Right lobe of liver (tissue), 6 donors: ENCODE measurements at regions not wholly inside any gene's neighbourhood (a gene's known extent, or its start where the extent isn't known, plus 50 kb on each side); places are given as distances from the start of the nearest gene placed in this dataset.

Source experiments
- ATAC-seq, 4 donors: fragments of 200-7000 bp; cut with Tn5 transposase; one replicate each; pipeline ENCODE4 v1.9.1; 2020; ENCODE audit warnings: mild to moderate bottlenecking in 4 of 4, moderate library complexity in 4 of 4
- DNase-seq, 3 donors: peaks; one replicate each; pipeline ENCODE4 v3.0.0-alpha.2; 2020
- H3K27ac ChIP-seq, 3 donors: fragments of 200-600 bp; one replicate each; pipeline ENCODE4 v1.8.0; 2022
- H3K27me3 ChIP-seq, 2 donors: fragments of 200-600 bp; one replicate each; pipeline ENCODE4 v1.8.0; 2022
- H3K36me3 ChIP-seq, 4 donors: fragments of 200-600 bp; sonication (generic) in 1 of 4; one replicate each; pipeline versions ENCODE4 v1.5.1 to v1.8.0; 2017 to 2022; ENCODE audit warnings: control low read depth in 1 of 4
- H3K4me1 ChIP-seq, 4 donors: fragments of 200-600 bp; sonication (generic) in 1 of 4; one replicate each; pipeline versions ENCODE4 v1.5.1 to v1.8.0; 2017 to 2022; ENCODE audit warnings: control low read depth in 1 of 4
- H3K4me3 ChIP-seq, 3 donors: fragments of 200-600 bp; one replicate each; pipeline ENCODE4 v1.8.0; 2022
- H3K9me3 ChIP-seq, 4 donors: fragments of 200-600 bp; sonication (generic) in 1 of 4; one replicate each; pipeline versions ENCODE4 v1.5.1 to v1.8.0; 2017 to 2022; ENCODE audit warnings: control low read depth in 1 of 4
- CTCF ChIP-seq, 4 donors: fragments of 200-600 bp in 3 of 4; fragments of 450-650 bp in 1 of 4; IDR thresholded peaks; one replicate each; pipeline versions ENCODE4 v1.5.1 to v1.8.0; 2016 to 2022; ENCODE audit warnings: antibody characterized with exemption in 4 of 4, mild to moderate bottlenecking in 2 of 4
- POLR2A ChIP-seq: fragments of 450-650 bp; IDR thresholded peaks from one replicate; pipeline ENCODE4 v1.6.1; 2017; ENCODE audit warnings: antibody characterized with exemption, mild to moderate bottlenecking
- WGBS: methylation state at CpG from one replicate; pipeline ENCODE4 v1.1.6; 2018; ENCODE audit warnings: low coverage, low lambda C conversion rate; ENCODE audit not compliant: insufficient coverage; ENCODE audit errors: missing lambda C conversion rate; 5-methylcytosine and 5-hydroxymethylcytosine counted together
- intact Hi-C, 2 donors: fragments of 100-400 bp; cut with DNase I; formaldehyde crosslinking; loops; one replicate each; pipeline versions ENCODE4 v1.11.2 to v1.14.1; 2022
- donor health status: DM: no; HTN: yes; CAD: no.
- donor health status: DM: no; HTN: no; CAD: no.
- donor health status: DM: no; HTN: no; CAD: no.
- donor health status: DM: no; HTN: yes; CAD: no.
- donor health status: DM: no; HTN: yes; CAD: no.

- H3K4me1 ChIP-seq, result no peaks in the 10 kb centered on the region
- intact Hi-C loops, result no loop called here
- no peak for ATAC-seq
- no peak overlapping the region for H3K27ac ChIP-seq
- no peak overlapping the region for H3K4me3 ChIP-seq
- H3K36me3 ChIP-seq, result no peaks in the 10 kb centered on the region
- DNase-seq, result no peak
- TF ChIP-seq CTCF (IDR thresholded peaks at IDR 0.05) (no peak), POLR2A (no peak)
- H3K9me3 ChIP-seq, result no peaks in the 10 kb centered on the region
- H3K27me3 ChIP-seq, result no peaks in the 10 kb centered on the region
- 80% methylated on average over 2 of the region's 2 CpGs for WGBS
These were observed 792.2 kb downstream of the PLOD2 start for GRCh38 chr3:145368748-145369147.

DNA sequence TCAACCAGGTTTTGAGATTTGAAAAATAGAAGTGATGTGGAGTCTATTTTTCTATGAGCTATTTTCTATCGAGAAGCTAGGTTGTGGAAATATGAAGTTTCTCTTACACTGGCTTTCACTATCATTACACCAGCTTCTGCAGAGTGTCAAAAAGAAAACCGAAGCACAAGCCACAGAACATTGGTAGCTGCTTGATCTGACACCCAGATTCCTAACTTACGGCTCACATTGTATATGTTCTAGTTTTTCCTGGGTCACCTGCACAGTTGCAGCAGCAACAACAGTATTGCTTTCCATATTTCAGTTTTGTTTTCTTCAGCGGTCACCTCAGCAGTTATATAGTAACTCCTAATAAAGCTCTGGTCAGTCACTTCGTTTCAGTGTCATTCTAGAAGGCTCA, 790.1 kb downstream of the PLOD2 start:
- 60% methylated on average over 5 of the region's 5 CpGs for WGBS
- Histone ChIP-seq H3K27me3 (no peaks in the 10 kb centered on the region), H3K4me3 (no peak overlapping the region), H3K9me3 (no peaks in the 10 kb centered on the region), H3K4me1 (no peaks in the 10 kb centered on the region), H3K27ac (no peak overlapping the region), H3K36me3 (no peaks in the 10 kb centered on the region)
- intact Hi-C loops, result no loop called here
- DNase-seq (no peak), ATAC-seq (no peak)
- TF ChIP-seq POLR2A (no peak), CTCF (IDR thresholded peaks at IDR 0.05) (no peak)

DNA sequence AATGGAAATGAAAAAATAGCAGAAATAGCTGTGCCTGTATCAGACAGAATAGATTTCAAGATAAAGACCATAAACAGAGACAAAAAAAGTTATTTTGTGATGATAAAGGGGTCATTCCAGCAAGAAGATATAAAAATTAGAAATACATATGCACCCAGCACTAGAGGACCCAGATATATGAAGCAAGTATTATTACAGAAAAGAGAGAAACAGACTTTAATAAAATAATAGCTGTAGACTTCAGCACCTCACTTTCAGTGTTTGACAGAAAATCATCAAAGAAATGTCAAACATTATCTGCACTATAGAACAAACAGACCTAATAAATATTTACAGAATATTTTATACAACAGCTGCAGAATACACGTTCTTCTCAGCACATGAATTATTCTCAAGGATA, 783.7 kb downstream of the PLOD2 start:
- ATAC-seq (no peak), DNase-seq (no peak)
- Histone ChIP-seq H3K27ac (no peak overlapping the region), H3K27me3 (no peaks in the 10 kb centered on the region), H3K9me3 (no peaks in the 10 kb centered on the region), H3K4me3 (no peak overlapping the region), H3K36me3 (no peaks in the 10 kb centered on the region), H3K4me1 (no peaks in the 10 kb centered on the region)
- TF ChIP-seq CTCF (IDR thresholded peaks at IDR 0.05) (no peak), POLR2A (no peak)
- WGBS, result 27% methylated on average over 1 of the region's 1 CpG
- intact Hi-C loops, result no loop called here

- Histone ChIP-seq H3K27ac (no peak overlapping the region), H3K4me3 (no peak overlapping the region), H3K9me3 (no peaks in the 10 kb centered on the region), H3K27me3 (no peaks in the 10 kb centered on the region), H3K36me3 (no peaks in the 10 kb centered on the region), H3K4me1 (no peaks in the 10 kb centered on the region)
- TF ChIP-seq CTCF (IDR thresholded peaks at IDR 0.05) (no peak), POLR2A (no peak)
- WGBS, result 77% methylated on average over 3 of the region's 3 CpGs
- DNase-seq (no peak), ATAC-seq (no peak)
- intact Hi-C loops, result no loop called here
These were observed 777.6 kb downstream of the PLOD2 start for GRCh38 chr3:145383416-145383815.

GRCh38 chr3:145384307-145384706, 776.7 kb downstream of the PLOD2 start:
- H3K9me3 ChIP-seq, result no peaks in the 10 kb centered on the region
- WGBS, result 33% methylated on average over 2 of the region's 2 CpGs
- ATAC-seq, result no peak
- no peaks in the 10 kb centered on the region for H3K4me1 ChIP-seq
- H3K27ac ChIP-seq, result no peak overlapping the region
- TF ChIP-seq POLR2A, result no peak
- TF ChIP-seq CTCF (IDR thresholded peaks at IDR 0.05), result no peak
- H3K27me3 ChIP-seq, result no peaks in the 10 kb centered on the region
- H3K4me3 ChIP-seq, result no peak overlapping the region
- no peak for DNase-seq
- H3K36me3 ChIP-seq, result no peaks in the 10 kb centered on the region
- intact Hi-C loops, result no loop called here
